ENCODE measurements at regions not wholly inside any gene's neighbourhood (a gene's known extent, or its start where the extent isn't known, plus 50 kb on each side); places are given as distances from the start of the nearest gene placed in this dataset.

DNA sequence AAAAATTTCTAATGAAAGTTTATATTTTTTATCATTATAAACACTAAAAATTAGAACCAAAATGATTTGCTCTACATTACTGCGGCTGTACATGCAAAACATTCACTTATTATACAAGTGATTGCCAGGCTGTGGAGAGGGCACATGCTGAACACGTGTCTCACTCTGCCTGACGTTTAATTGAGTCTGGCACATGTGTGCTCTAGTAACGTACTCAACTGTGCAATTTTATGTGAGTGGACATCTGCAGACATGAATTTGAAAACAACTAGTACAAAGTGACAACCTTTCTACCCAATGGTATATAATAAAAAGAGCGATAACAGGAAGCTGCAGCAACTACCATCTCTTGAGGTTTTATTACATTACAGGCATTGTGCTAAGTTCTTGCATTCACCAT, 341.4 kb downstream of the KLF12 start:
- ChIA-PET CTCF (no interaction called here), POLR2A (no interaction called here)

DNA sequence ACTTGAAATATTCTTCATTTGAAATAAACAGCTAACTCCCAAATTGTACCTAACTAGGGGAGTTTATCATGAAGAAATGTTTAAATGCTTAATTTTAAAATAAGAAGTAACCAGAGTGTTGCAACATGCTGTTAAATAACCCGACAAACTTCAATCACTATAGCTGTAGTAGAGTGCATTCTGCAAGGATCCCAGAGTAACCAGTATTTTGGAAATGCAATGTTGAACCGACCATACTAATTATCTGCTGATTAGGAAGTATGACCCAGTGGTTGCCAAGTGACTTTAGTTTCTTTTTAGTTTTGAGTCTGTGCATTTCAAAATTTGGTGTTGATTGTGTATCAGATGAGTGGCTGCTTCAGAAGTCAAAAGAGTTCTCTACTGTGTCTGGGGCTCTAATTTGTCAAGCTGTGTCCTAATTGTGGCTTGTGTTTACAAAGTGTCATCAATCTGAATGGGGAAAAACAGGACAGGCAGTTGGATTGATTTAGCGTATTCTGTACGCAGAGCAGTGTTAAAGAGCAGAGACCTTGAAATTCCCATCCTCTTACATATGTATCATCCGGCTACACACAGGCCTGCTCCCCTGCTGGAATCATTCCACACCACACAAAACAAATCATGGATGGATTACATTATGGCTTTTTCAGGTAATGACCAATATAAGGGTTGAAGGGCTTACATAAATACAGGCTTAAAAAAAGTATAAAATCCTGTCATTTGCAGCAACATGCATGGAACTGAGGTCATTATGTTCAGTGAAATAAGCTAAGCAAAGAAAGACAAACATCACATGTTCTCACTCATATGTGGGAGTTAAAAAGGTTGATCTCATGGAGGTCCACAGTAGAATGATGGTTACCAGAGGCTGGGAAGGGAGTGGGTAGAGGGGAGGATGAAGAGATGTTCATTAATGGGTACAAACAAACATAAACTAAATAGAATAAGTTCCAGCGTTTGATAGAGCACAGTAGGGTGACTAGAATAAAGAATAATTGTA, 351.5 kb downstream of the KLF12 start:
- ChIA-PET CTCF (no interaction called here), POLR2A (no interaction called here)

DNA sequence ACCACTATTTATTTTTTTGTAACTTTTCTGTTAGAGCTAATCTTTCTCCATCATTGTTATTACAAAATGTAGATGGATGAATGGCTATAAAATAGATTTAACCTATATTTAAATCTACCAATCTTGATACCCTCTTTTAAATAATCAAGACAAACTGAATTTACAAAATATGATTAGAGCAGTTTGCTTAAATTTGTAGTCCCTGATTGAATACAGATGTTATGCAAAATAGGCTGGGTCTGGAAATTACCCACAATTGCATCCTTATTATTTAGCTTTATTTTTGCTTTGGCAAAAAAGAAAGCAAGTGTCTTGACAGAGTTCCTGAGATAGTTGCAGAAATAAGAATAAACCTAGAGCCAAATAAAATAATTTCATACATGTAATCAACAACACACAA, 352.8 kb downstream of the KLF12 start:
- ChIA-PET CTCF (no interaction called here), POLR2A (no interaction called here)

DNA sequence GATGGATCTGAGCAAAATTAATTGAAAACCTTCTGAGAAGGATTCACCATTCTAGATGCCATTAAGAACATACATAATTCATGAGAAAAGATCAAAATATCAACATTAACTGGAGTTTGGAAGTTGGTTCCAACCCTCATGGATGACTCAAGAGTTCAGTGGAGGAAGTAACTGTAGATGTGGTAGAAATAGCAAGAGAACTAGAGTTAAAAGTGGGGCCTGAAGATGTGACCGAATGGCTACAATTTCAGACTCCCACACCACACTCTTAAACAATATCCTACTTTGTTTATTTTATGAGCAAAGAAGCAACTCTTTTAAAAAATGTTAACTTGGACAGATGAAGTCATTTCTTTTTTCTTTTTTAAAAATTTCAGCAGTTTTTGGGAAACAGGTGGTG, 354.3 kb downstream of the KLF12 start:
- POLR2A ChIA-PET: no interaction called here
- CTCF ChIA-PET: no interaction called here

DNA sequence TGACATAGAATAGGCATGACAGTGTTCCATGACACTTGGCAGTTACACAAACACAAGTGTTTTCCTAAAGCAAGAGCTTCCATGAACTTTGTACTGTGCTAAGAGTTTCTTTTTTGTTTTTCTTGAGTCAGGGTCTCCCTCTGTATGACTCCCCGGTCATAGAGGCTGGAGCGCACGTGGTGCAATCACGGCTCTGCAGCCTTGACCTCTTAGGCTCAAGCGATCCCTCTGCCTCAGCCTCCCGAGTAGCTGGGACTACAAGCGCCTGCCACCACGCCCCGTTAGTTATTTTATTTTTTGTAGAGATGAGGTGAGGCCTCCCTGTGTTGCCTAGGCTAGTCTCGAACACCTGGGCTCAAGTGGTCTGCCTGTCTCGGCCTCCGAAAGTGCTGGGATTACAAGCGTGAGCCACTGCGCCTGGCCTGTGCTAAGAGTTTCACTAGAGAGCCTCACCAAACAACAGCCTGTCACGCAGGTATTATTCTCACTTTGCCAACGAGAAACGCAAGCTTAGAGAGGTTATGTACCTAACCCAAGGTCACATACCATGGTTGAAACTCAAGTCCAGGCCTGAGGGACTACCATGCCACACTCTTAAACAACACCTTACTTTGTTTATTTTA, 355.9 kb downstream of the KLF12 start:
- POLR2A ChIA-PET: no interaction called here
- CTCF ChIA-PET: no interaction called here

DNA sequence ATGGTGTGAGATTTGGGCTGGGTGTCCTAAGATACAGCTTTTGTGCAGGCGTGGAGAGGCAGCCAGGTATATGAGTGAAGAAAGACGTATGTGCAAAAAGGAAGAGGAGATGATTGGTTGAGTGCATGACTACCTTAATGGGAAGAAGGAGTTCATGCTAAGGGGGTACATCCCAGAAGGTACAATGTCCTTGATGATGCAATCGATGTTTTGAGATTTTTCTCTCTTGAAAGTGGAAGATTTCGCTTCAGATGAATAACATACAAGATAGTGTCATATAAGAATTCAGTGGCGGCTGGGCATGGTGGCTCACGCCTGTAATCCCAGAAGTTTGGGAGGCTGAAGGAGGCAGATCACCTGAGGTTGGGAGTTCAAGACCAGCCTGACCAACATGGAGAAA, 357.1 kb downstream of the KLF12 start:
- ChIA-PET POLR2A (no interaction called here), CTCF (no interaction called here)

DNA sequence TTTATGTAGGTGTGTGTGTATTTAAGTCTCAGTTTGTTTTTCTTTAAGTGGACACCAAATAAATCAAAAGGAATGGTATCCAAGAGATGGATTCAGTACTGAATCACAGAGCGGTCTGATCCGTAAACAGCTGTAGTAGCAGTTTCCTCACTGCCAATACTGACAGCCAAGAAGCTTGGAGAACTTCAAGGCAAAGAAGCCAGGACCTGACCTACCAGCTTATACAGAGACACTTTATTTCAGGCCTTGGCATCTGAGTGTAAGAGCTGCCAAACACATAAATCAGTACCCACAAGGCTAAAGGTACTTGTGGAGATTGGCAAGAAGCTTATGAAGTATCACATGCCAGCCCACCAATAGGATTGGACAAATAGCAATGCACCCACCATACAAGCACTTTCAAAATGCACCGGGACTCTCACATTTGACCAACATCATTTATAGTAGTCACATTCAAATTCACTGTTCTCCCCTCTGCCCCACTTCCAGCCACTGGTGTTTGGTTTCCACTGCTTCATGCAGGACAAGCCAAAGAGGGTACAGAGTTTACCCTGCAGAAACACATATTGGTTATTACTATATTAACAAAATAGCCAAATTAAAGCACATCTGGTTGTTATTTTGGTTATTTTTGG, 357.9 kb downstream of the KLF12 start:
- POLR2A ChIA-PET: no interaction called here
- CTCF ChIA-PET: no interaction called here

DNA sequence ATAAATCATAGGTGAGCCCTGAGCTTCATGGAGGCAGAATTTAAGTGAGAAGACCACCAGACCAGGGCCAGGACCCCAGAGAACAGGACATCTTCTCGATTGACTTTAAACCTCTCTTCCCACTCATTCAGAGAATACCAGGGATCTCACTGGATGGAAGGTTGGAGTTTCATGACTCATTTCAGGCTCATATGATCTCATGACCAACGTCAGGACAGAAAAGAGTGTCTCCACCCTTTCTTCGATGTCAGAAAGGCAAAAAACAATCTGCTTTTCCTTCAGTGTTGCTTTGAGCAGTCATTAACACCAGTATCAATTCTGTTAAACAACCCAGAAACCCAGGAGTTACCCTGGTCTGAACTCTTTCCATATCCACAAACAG, 361.0 kb downstream of the KLF12 start:
- CTCF ChIA-PET: no interaction called here
- POLR2A ChIA-PET: no interaction called here

DNA sequence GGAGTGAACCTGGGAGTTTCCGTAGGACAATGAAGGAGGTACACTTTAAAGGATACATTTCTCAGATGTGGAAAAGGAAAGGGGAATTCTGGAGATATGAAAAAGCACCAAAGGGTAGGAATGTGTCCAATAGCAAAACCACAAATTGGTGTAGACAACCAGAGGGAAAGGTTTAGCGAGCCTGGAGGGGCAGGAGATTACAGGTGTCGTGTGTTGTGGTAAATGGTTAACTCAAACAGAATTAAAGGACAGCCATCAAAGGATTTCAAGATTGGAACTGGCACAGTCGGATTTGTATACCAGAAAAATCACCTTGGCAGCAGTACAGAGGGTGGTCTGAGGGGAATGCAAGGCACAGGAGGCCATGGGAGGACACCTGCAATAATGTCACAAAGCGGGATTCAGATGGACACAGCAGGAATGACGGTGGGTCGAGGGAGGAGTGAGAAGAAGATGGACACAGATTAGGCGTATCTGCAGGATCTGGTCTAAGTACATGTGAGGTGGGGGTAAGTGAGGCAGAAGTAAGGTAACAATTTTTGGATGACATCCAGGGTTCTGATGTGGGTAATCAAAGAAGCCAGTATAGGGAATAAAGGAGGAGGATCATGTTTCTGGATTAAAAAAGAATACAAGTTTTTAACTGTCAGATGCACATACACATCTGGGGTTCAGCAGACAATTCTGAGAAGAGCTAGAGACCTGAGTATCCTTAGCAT, 361.6 kb downstream of the KLF12 start:
- POLR2A ChIA-PET: no interaction called here
- CTCF ChIA-PET: no interaction called here

DNA sequence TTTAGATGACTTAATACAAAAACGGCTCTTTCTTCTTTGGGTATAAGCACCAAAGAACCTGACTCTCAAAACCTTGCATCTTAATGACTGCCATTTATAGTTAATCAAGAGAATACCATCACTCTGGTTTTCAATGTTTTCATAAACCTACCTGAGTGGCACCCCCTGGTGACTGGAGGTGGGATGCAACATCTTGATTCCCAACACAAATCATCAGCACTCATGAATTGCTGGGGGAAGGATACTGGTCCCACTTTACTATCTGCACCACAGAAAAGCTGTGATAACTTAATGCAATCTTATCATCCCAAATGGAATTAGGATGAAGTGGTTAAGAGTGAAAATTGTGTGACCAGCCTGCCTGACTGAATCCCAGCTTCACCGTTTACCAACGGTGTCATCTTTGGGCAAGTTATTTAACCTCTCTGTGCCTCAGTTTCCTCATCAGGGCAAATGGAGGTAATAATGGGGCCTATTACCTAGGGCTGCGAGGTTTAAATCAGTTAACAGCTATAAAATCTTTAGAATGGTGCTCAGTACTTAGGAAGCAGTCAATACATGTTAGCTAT, 366.4 kb downstream of the KLF12 start:
- ChIA-PET CTCF (no interaction called here), POLR2A (interaction anchor here (0.6 to 1.1 kb wide), 2 partner anchors 22 to 366 kb away, joined by 3 to 4 read pairs; partner anchors contain the start of gene KLF12)

DNA sequence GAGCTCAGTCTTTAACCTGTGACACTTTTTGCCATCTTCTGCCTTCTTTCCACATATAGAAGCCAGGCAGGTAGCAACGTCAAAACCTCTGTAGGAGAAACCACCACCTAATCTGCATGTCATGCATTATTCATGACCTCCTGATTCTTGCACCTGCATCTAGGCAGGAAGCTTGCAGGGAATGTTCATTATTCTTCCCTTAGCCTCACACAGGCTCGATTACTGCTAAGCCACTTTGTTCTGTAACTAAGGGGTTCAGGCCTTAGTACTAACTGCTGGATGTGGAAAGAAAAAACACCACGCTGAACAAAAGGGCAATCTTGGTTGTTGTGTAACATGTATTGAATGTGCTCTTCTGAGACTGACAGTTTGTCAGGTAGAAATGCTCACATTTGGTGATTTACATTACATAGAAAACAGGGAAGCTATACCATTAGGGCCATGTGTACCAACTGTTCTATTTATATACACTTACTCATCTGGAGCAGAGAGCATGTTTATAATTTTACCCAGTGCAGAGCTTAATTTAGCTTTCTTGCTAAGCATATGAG, 366.9 kb downstream of the KLF12 start:
- CTCF ChIA-PET: no interaction called here
- POLR2A ChIA-PET: interaction anchor here (0.6 to 1.1 kb wide), 2 partner anchors 21 to 367 kb away, joined by 3 to 4 read pairs; partner anchors contain the start of gene KLF12

DNA sequence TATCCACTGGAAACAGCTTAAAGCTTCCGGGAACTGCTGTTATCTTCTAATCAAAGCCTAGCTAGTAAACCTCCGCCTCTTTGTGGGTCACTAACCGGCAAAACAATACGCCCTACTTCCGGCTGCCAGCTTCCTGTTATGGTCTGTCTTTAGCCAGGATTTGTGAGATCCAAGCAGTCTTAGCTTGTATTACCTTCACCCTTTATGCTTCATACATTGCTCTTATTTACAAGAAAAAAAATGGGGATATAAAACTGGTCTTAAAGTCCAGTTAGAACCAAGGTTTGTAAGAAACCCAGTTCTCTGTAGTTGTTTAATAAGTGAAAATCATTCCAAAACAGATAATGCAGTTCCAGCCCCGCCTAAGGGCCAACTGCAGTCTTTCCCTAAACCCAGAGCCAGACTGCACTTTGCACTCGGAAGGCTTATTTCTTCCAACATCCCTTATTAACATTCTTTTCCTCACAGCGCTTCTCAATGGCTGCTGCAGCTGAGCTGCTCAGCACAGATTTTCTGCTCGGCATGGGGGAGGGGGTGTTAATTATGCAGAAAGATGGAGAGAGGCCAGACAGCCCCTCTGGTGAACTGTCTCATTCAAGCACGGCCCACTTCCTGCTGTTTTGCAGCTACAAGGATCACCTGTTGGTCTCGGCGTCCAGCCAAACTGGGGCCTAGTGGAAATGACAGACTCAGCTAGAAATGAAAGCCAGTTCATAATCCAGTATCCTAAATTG, 368.4 kb downstream of the KLF12 start:
- CTCF ChIA-PET: no interaction called here

DNA sequence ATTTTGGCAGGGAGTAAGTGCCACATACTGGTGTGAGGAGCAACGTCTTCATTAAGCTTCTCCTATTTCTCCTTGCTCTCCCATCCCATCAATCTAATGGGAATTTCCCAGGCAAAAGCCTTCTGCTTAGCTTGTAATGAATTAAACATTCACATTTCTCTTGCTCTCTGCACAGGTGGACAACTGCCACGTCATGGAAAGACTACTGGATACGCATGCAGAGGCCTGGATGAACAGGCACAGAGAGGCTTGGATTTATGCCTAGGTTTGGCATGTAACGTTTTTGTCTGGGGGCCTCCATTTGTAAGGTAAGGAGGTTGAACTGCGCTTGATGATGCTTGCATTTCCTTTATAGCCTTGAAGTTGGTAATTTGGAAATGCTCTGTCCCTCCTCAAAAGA, 374.8 kb downstream of the KLF12 start:
- POLR2A ChIA-PET: no interaction called here
- CTCF ChIA-PET: no interaction called here

More for the DNA sequence above, 368.4 kb downstream of the KLF12 start:
- POLR2A ChIA-PET: no interaction called here

DNA sequence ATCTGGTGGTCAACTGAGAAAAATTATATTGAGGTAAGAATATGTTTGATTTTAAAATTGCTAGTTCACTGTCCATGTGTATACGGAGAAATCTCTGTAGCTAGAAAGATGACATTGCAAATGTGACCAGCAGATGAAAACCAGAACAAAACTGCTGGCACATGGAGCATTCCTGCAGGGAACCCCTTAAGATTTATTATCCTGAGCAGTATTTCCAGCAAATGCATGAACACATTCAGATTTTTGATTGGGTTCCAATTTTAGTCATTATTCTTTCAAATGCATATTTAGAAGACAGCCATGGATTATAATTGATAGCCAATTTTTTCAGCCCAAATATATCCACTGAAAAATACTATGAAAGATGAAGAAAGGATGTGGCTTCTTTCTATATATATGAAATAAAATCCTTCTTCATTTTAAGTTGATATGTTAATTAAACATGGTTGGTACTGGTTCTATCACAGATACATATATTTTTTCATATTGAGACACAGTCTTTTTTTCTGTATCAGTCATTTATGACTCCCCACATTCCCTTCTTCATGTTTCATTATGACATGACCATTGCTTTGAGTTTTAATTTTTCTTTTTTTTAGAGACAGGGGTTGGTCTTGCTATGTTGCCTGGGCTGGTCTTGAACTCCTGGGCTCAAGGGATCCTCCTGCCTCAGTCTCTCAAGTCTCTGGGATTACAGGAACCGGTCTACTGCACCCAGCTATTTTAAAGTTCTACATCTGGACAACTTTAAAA, 376.5 kb downstream of the KLF12 start:
- ChIA-PET CTCF (interaction anchor here (1.2 kb wide), 1 partner anchor 529 kb away, joined by 3 read pairs; no protein-coding TSS in a partner anchor), POLR2A (no interaction called here)

DNA sequence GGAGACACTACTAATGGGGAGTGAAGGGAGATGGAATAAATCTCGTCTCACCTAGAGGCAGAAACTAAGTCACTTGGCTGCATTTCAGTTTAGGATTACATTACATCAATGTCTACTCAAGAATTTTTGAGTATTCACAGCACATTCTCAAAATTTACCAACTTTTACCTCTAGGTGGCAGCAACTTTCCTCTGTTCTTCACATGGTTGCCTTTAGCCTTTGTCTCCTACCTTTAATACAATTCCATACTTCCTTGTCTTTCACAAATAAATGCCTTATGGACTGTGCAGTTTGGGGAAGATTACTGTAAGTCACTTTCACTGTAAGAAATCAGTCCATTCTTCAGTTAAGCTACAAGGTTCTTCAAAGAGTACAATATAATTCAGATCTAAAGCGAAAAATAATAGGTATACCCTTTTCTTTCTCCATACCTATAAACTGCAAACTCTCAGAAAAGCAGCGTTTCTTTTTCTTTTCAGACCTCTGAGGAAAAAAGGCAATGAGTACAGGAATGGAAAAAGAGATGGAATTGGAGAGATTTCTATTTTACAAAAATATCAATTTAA, 379.4 kb downstream of the KLF12 start:
- POLR2A ChIA-PET: no interaction called here
- CTCF ChIA-PET: no interaction called here

DNA sequence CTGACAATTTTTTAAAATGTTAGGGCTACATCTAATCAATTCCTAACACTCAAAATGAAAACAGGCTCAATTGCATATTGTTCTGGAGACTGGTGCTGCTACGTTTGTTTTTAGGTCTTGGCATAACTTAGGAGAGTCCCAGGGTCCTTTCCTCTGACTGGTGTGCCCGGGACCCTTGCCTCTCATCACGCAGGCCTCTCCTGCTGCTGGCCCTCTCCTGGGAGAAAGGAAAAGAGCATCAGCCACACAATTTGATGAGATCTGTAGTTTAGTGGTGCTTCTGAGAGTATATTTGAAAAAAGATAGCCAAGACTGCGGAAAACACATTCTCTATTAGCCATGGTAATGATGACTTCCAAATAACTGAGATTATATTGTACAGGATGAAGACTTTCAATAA, 380.0 kb downstream of the KLF12 start:
- POLR2A ChIA-PET: no interaction called here
- CTCF ChIA-PET: no interaction called here

DNA sequence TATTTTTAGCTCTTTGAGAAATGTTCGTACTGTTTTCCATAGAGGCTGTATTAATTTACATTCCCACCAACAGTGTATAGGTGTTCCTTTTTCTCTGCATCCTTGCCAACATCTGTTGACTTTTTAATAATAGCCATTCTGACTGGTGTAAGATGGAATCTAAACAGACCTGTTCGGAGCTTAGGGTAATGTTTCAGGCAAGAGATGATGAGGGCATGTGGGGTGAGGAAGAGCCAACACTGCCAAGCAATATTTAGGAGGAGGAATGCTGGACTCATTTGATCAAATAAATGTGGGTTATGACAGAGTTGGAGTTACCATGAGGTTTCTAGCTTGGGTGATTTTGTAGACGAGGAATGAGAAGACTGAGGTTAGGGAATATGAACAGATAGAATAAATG, 382.9 kb downstream of the KLF12 start:
- CTCF ChIA-PET: no interaction called here
- POLR2A ChIA-PET: no interaction called here

DNA sequence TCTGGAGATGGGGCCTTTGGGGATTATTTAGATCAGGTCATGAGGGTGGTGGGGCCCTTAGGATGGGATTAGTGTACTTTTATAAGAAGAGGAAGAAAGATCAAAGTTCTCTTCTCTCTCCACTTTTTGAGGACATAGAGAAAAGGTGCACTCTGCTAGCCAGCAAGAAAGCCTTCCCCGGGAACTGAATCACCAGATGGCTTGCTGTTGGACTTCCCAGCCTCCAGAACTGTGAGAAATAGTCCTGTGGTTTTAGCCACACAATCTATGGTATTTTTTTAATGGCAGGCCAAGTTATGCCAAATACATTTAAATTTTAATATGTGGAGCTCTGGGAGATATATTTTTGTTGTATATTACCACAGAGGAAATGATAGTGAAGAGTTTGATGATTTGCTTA, 385.8 kb downstream of the KLF12 start:
- POLR2A ChIA-PET: no interaction called here

More for the DNA sequence above, 385.8 kb downstream of the KLF12 start:
- CTCF ChIA-PET: no interaction called here

All from activated CD8-positive, alpha-beta memory T cell treated with anti-CD3 and anti-CD28 coated beads for 36 hours (primary cell).